Sigmoid colon (tissue), 3 donors: ENCODE measurements at regions not wholly inside any gene's neighbourhood (a gene's known extent, or its start where the extent isn't known, plus 50 kb on each side); places are given as distances from the start of the nearest gene placed in this dataset.

Experiments
- CTCF ChIP-seq, 4 experiments: fragments of 450-650 bp in 3 of 4; fragments of 200-600 bp in 1 of 4; IDR thresholded peaks; one replicate each; pipeline ENCODE4 v1.5.1; 2016 to 2019; ENCODE audit warnings: antibody characterized with exemption in 4 of 4, mild to moderate bottlenecking in 3 of 4, moderate library complexity in 2 of 4
- POLR2A ChIP-seq, 2 donors: fragments of 450-650 bp; IDR thresholded peaks; one replicate each; pipeline ENCODE4 v1.6.1; 2016; ENCODE audit warnings: antibody characterized with exemption in 2 of 2, mild to moderate bottlenecking in 2 of 2, moderate library complexity in 2 of 2

GRCh38 chr11:37770145-37770544 is 1172.1 kb upstream of the RAG2 start:
- TF ChIP-seq CTCF (IDR thresholded peaks at IDR 0.05) (no peak), POLR2A (IDR thresholded peaks at IDR 0.05) (no peak)
